Right lobe of liver (tissue), 6 donors: ENCODE measurements at regions not wholly inside any gene's neighbourhood (a gene's known extent, or its start where the extent isn't known, plus 50 kb on each side); places are given as distances from the start of the nearest gene placed in this dataset.

Experiments used
- ATAC-seq, 4 donors: fragments of 200-7000 bp; cut with Tn5 transposase; one replicate each; pipeline ENCODE4 v1.9.1; 2020; ENCODE audit warnings: mild to moderate bottlenecking in 4 of 4, moderate library complexity in 4 of 4
- DNase-seq, 3 donors: peaks; one replicate each; pipeline ENCODE4 v3.0.0-alpha.2; 2020
- H3K27ac ChIP-seq, 3 donors: fragments of 200-600 bp; one replicate each; pipeline ENCODE4 v1.8.0; 2022
- H3K27me3 ChIP-seq, 2 donors: fragments of 200-600 bp; one replicate each; pipeline ENCODE4 v1.8.0; 2022
- H3K36me3 ChIP-seq, 4 donors: fragments of 200-600 bp; sonication (generic) in 1 of 4; one replicate each; pipeline versions ENCODE4 v1.5.1 to v1.8.0; 2017 to 2022; ENCODE audit warnings: control low read depth in 1 of 4
- H3K4me1 ChIP-seq, 4 donors: fragments of 200-600 bp; sonication (generic) in 1 of 4; one replicate each; pipeline versions ENCODE4 v1.5.1 to v1.8.0; 2017 to 2022; ENCODE audit warnings: control low read depth in 1 of 4
- H3K4me3 ChIP-seq, 3 donors: fragments of 200-600 bp; one replicate each; pipeline ENCODE4 v1.8.0; 2022
- H3K9me3 ChIP-seq, 4 donors: fragments of 200-600 bp; sonication (generic) in 1 of 4; one replicate each; pipeline versions ENCODE4 v1.5.1 to v1.8.0; 2017 to 2022; ENCODE audit warnings: control low read depth in 1 of 4
- CTCF ChIP-seq, 4 donors: fragments of 200-600 bp in 3 of 4; fragments of 450-650 bp in 1 of 4; IDR thresholded peaks; one replicate each; pipeline versions ENCODE4 v1.5.1 to v1.8.0; 2016 to 2022; ENCODE audit warnings: antibody characterized with exemption in 4 of 4, mild to moderate bottlenecking in 2 of 4
- POLR2A ChIP-seq: fragments of 450-650 bp; IDR thresholded peaks from one replicate; pipeline ENCODE4 v1.6.1; 2017; ENCODE audit warnings: antibody characterized with exemption, mild to moderate bottlenecking
- WGBS: methylation state at CpG from one replicate; pipeline ENCODE4 v1.1.6; 2018; ENCODE audit warnings: low coverage, low lambda C conversion rate; ENCODE audit not compliant: insufficient coverage; ENCODE audit errors: missing lambda C conversion rate; 5-methylcytosine and 5-hydroxymethylcytosine counted together
- intact Hi-C, 2 donors: fragments of 100-400 bp; cut with DNase I; formaldehyde crosslinking; loops; one replicate each; pipeline versions ENCODE4 v1.11.2 to v1.14.1; 2022
- donor health status: DM: no; HTN: yes; CAD: no.
- donor health status: DM: no; HTN: no; CAD: no.
- donor health status: DM: no; HTN: no; CAD: no.
- donor health status: DM: no; HTN: yes; CAD: no.
- donor health status: DM: no; HTN: yes; CAD: no.

DNA sequence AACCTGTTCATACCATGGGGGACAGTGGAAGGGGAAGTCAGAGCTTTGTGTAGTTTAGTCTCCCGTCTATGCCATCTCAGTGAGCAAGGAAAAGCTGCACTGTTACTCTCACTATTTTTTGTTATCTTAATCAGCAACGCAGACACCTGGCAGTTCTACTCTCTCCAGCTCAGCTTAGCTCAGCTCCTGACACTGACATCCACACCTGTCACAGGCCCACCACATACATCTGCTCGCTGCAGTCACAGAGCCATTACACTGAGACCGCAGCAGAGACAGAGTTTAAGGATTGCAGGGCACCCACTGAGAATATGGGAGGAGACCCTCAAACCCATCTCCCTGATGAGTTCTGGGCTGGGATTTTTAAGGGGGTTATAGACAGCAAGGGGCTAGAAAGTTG, 257.3 kb upstream of the AKR1E2 start:
- H3K27me3 ChIP-seq, result no peaks in the 10 kb centered on the region
- no peak overlapping the region for H3K27ac ChIP-seq
- DNase-seq (no peak), ATAC-seq (no peak)
- no peak overlapping the region for H3K4me3 ChIP-seq
- H3K9me3 ChIP-seq, result no peaks in the 10 kb centered on the region
- WGBS, result 73% methylated on average over 3 of the region's 4 CpGs
- intact Hi-C loops, result no loop called here
- no peaks in the 10 kb centered on the region for H3K4me1 ChIP-seq
- no peaks in the 10 kb centered on the region for H3K36me3 ChIP-seq
- no peak for TF ChIP-seq CTCF (IDR thresholded peaks at IDR 0.05)

DNA sequence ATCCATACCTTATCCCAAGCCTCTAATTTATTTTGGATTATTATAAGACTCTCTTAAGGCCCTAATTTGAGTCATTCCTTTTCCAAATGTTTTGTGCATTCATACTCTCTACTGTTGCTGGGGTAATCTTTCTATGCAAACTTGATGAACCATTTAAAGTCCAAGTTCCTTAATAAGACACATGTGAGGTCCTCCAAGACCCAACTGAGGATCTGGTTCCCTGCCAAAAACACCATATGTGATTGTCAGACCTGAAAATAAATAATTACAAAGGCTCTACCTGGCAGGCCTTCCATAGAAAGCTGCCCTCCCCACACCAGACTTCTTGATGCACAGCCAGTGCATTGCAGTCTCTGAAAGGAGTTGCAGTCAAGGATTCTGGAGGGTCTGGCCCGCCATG, 257.9 kb upstream of the AKR1E2 start:
- TF ChIP-seq CTCF (IDR thresholded peaks at IDR 0.05) (no peak), POLR2A (no peak)
- H3K9me3 ChIP-seq, result no peaks in the 10 kb centered on the region
- DNase-seq, result no peak
- no peak overlapping the region for H3K27ac ChIP-seq
- H3K4me3 ChIP-seq, result no peak overlapping the region
- H3K4me1 ChIP-seq, result no peaks in the 10 kb centered on the region
- intact Hi-C loops, result no loop called here
- H3K36me3 ChIP-seq, result no peaks in the 10 kb centered on the region
- H3K27me3 ChIP-seq, result no peaks in the 10 kb centered on the region
- ATAC-seq, result no peak
- 29% methylated on average over 1 of the region's 1 CpG for WGBS

GRCh38 chr10:4567637-4568036, 258.4 kb upstream of the AKR1E2 start:
- no peak overlapping the region for H3K4me3 ChIP-seq
- H3K9me3 ChIP-seq, result no peaks in the 10 kb centered on the region
- WGBS, result 100% methylated on average over 1 of the region's 1 CpG
- H3K27me3 ChIP-seq, result no peaks in the 10 kb centered on the region
- intact Hi-C loops, result no loop called here
- ATAC-seq (no peak), DNase-seq (no peak)
- TF ChIP-seq CTCF (IDR thresholded peaks at IDR 0.05), result no peak
- no peak for TF ChIP-seq POLR2A
- no peaks in the 10 kb centered on the region for H3K36me3 ChIP-seq
- H3K4me1 ChIP-seq, result no peaks in the 10 kb centered on the region
- no peak overlapping the region for H3K27ac ChIP-seq

GRCh38 chr10:4566011-4566410, 260.0 kb upstream of the AKR1E2 start:
- DNase-seq, result no peak
- intact Hi-C loops, result no loop called here
- no peaks in the 10 kb centered on the region for H3K36me3 ChIP-seq
- no peak for ATAC-seq
- H3K9me3 ChIP-seq, result no peaks in the 10 kb centered on the region
- H3K27ac ChIP-seq, result no peak overlapping the region
- H3K4me3 ChIP-seq, result no peak overlapping the region
- 55% methylated on average over 2 of the region's 2 CpGs for WGBS
- H3K27me3 ChIP-seq, result no peaks in the 10 kb centered on the region
- no peaks in the 10 kb centered on the region for H3K4me1 ChIP-seq
- TF ChIP-seq CTCF (IDR thresholded peaks at IDR 0.05) (no peak), POLR2A (no peak)

DNA sequence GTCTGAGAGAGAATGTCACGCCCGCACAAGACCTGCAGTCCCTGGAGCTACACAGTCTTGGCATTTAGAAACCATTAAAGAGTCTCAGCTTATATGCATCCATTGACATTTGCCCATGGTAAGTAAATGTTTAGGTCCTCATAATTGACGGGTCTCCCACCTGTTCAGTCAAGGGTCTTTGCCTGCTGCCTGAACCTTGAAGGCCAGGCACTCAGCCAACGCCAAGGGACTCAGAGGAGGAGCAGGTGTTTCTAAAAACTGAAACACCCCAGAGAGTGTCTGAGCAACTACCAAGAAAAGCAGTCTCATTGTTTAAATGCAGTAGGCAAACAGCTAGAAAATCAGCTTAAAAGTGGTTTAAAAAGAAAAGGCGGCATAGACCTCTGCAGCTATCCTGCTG, 264.7 kb upstream of the AKR1E2 start:
- intact Hi-C loops, result no loop called here
- no peaks in the 10 kb centered on the region for H3K27me3 ChIP-seq
- WGBS, result 64% methylated on average over 4 of the region's 5 CpGs
- H3K4me3 ChIP-seq, result no peak overlapping the region
- ATAC-seq, result no peak
- H3K27ac ChIP-seq, result no peak overlapping the region
- no peak for TF ChIP-seq CTCF (IDR thresholded peaks at IDR 0.05)
- no peak for TF ChIP-seq POLR2A
- H3K9me3 ChIP-seq, result no peaks in the 10 kb centered on the region
- DNase-seq, result no peak
- H3K36me3 ChIP-seq, result no peaks in the 10 kb centered on the region
- no peaks in the 10 kb centered on the region for H3K4me1 ChIP-seq
